K562 (cell line): ENCODE measurements at regions not wholly inside any gene's neighbourhood (a gene's known extent, or its start where the extent isn't known, plus 50 kb on each side); places are given as distances from the start of the nearest gene placed in this dataset.

ENCODE experiments used
- ATAC-seq: fragments of 200-7000 bp; cut with Tn5 transposase; 3 replicates; pipeline ENCODE4 v1.9.1; 2020; ENCODE audit warnings: moderate library complexity
- BruUV-seq: library from RNA; stranded (reverse); fragments of 400-500 nt; replicated peaks from 2 replicates; lab custom pipeline; 2021; lab: Mats Ljungman, UMichigan
- CTCF ChIA-PET: fragments of 300-600 bp; formaldehyde crosslinking; extraction: SDS; loops from one replicate; lab custom pipeline; 2021; ENCODE audit warnings: low intra/inter-chr PET ratio; lab: Yijun Ruan, JAX
- POLR2A ChIA-PET: fragments of 300-600, 350-650 bp; sonication (Branson Sonifier 250); formaldehyde crosslinking; extraction: SDS; loops from one replicate; lab custom pipeline; 2021; ENCODE audit warnings: antibody characterized with exemption, inconsistent platforms; lab: Yijun Ruan, JAX
- DNase-seq, 4 experiments: peaks; one replicate each; pipeline versions ENCODE4 v3.0.0 to v3.0.0-alpha.2; 2011 to 2018; ENCODE audit warnings: low spot score in 3 of 4, mixed read lengths in 3 of 4; ENCODE audit errors: extremely low read depth in 1 of 4
- FAIRE-seq: peaks from 2 replicates; lab custom pipeline; 2011; peaks lifted over from hg19 to GRCh38; lab: Jason Lieb, UNC
- H2AFZ ChIP-seq: 2 replicates; pipeline ENCODE4 v1.6.0; 2011; ENCODE audit warnings: low read depth, low read length, control low read depth, inconsistent platforms
- H3K27ac ChIP-seq: fragments of 200-600 bp; 3 replicates; pipeline ENCODE4 v1.8.0; 2011; ENCODE audit warnings: low read depth, mild to moderate bottlenecking, control low read depth, inconsistent platforms, low read length, moderate library complexity, mixed read lengths; ENCODE audit errors: extremely low read depth
- H3K27me3 ChIP-seq, 2 experiments: fragments of 300-600 bp in 1 of 2; 2 replicates in 1 of 2; 3 replicates in 1 of 2; pipeline versions ENCODE4 v1.6.0 to v1.8.0; 2011; ENCODE audit warnings: inconsistent platforms in 2 of 2, low read length in 2 of 2, mild to moderate bottlenecking in 1 of 2, mixed read lengths in 1 of 2, moderate library complexity in 1 of 2; ENCODE audit not compliant: control insufficient read depth in 2 of 2, insufficient read depth in 2 of 2
- H3K36me3 ChIP-seq: fragments of 300-600 bp; 3 replicates; pipeline ENCODE4 v1.8.0; 2011; ENCODE audit warnings: mild to moderate bottlenecking, low read length, inconsistent platforms; ENCODE audit not compliant: control insufficient read depth, insufficient read depth
- H3K4me1 ChIP-seq, 2 experiments: fragments of 200-600 bp in 1 of 2; replicated peaks in 1 of 2; 2 replicates in 1 of 2; 3 replicates in 1 of 2; pipeline versions ENCODE4 v1.5.1 to v1.8.0; 2011; ENCODE audit warnings: inconsistent platforms in 2 of 2, low read length in 2 of 2, mild to moderate bottlenecking in 1 of 2, mixed read lengths in 1 of 2, moderate library complexity in 1 of 2; ENCODE audit not compliant: control insufficient read depth in 2 of 2, insufficient read depth in 2 of 2
- H3K4me2 ChIP-seq: 2 replicates; pipeline ENCODE4 v1.6.1; 2011; ENCODE audit warnings: low read length, control low read depth, inconsistent platforms, mixed read lengths; ENCODE audit not compliant: insufficient read depth
- H3K4me3 ChIP-seq: fragments of 200-600 bp; sonication (generic), shearing (Covaris generic); 2 replicates; pipeline ENCODE4 v1.5.1; 2016; ENCODE audit warnings: control low read depth, inconsistent platforms
- H3K79me2 ChIP-seq: fragments of 200-600 bp; 3 replicates; pipeline ENCODE4 v1.8.0; 2011; ENCODE audit warnings: low read length, inconsistent platforms; ENCODE audit not compliant: control insufficient read depth, insufficient read depth
- H3K9ac ChIP-seq, 2 experiments: 2 replicates each; pipeline versions ENCODE4 v1.6.0 to v1.6.1; 2011; ENCODE audit warnings: low read depth in 2 of 2, low read length in 2 of 2, control low read depth in 1 of 2, inconsistent platforms in 1 of 2, mild to moderate bottlenecking in 1 of 2, mixed read lengths in 1 of 2; ENCODE audit not compliant: insufficient read depth in 1 of 2
- H3K9me1 ChIP-seq: one replicate; pipeline ENCODE4 v1.6.0; 2011; ENCODE audit warnings: inconsistent platforms, mild to moderate bottlenecking, low read length, moderate library complexity; ENCODE audit not compliant: control insufficient read depth, insufficient read depth
- H3K9me3 ChIP-seq: replicated peaks from 2 replicates; pipeline ENCODE4 v1.5.1; 2011; ENCODE audit warnings: low read depth, low read length, inconsistent platforms; ENCODE audit not compliant: control insufficient read depth, insufficient read depth
- H4K20me1 ChIP-seq: replicated peaks from 2 replicates; pipeline ENCODE4 v1.6.1; 2011; ENCODE audit warnings: low read length, inconsistent platforms, mixed read lengths; ENCODE audit not compliant: control insufficient read depth, insufficient read depth
- AFF4 ChIP-seq: sonication (generic); formaldehyde crosslinking; IDR thresholded peaks from 2 replicates; pipeline ENCODE4 v1.8.0; 2023; ENCODE audit warnings: mild to moderate bottlenecking, missing genetic modification reagents
- BRF2 ChIP-seq: IDR thresholded peaks from 3 replicates; pipeline ENCODE4 v1.6.1; 2011; ENCODE audit warnings: borderline replicate concordance, mild to moderate bottlenecking; ENCODE audit not compliant: insufficient read length, insufficient read depth
- DIDO1 ChIP-seq: fragments of 450-650 bp; IDR thresholded peaks from 2 replicates; pipeline ENCODE4 v1.6.1; 2016; ENCODE audit warnings: low read depth, missing biosample characterization, missing genetic modification characterization
- DPF2 ChIP-seq: fragments of 450-650 bp; IDR thresholded peaks from 2 replicates; pipeline ENCODE4 v1.6.1; 2016
- E2F1 ChIP-seq: sonication (generic); formaldehyde crosslinking; IDR thresholded peaks from 2 replicates; pipeline ENCODE4 v1.8.1; 2023; ENCODE audit warnings: mild to moderate bottlenecking, missing genetic modification reagents, moderate library complexity
- FIP1L1 ChIP-seq: fragments of 200-400 bp; formaldehyde crosslinking; IDR thresholded peaks from 2 replicates; pipeline ENCODE4 v1.6.1; 2018; ENCODE audit warnings: mild to moderate bottlenecking, low read depth, low read length; ENCODE audit not compliant: poor library complexity, severe bottlenecking
- FOSL1 ChIP-seq: fragments of 200-800 bp; sonication (Bioruptor generic); conservative IDR thresholded peaks from 2 replicates; pipeline ENCODE4 v1.6.1; 2016; ENCODE audit warnings: missing genetic modification characterization, missing compliant biosample characterization
- GABPB1 ChIP-seq: sonication (generic); formaldehyde crosslinking; IDR thresholded peaks from 2 replicates; pipeline ENCODE4 v1.8.0; 2022; ENCODE audit warnings: mild to moderate bottlenecking, missing genetic modification reagents
- HCFC1 ChIP-seq: IDR thresholded peaks from 2 replicates; pipeline ENCODE4 v1.6.1; 2012; ENCODE audit warnings: low read depth, low read length, improper control_type of control experiment
- HNRNPUL1 ChIP-seq: fragments of 200-400 bp; formaldehyde crosslinking; IDR thresholded peaks from 2 replicates; pipeline ENCODE4 v1.6.1; 2017; ENCODE audit warnings: low read length
- JUN ChIP-seq, 2 experiments: sonication (generic) in 1 of 2; formaldehyde crosslinking in 1 of 2; IDR thresholded peaks; 2 replicates each; pipeline versions ENCODE4 v1.6.1 to v1.8.0; 2012 to 2022; ENCODE audit warnings: borderline replicate concordance in 2 of 2, mild to moderate bottlenecking in 2 of 2, improper control_type of control experiment in 1 of 2, low read depth in 1 of 2, low read length in 1 of 2, missing genetic modification reagents in 1 of 2
- MTA3 ChIP-seq: fragments of 450-650 bp; formaldehyde crosslinking; IDR thresholded peaks from 2 replicates; pipeline ENCODE4 v1.6.1; 2017; ENCODE audit warnings: mild to moderate bottlenecking, borderline replicate concordance
- PTRF ChIP-seq: fragments of 450-650 bp; IDR thresholded peaks from 2 replicates; pipeline ENCODE4 v1.6.1; 2016; ENCODE audit warnings: mild to moderate bottlenecking, missing genetic modification characterization, missing compliant biosample characterization
- RBM15 ChIP-seq: fragments of 200-400 bp; formaldehyde crosslinking; IDR thresholded peaks from 2 replicates; pipeline ENCODE4 v1.6.1; 2018; ENCODE audit warnings: mild to moderate bottlenecking, low read length, moderate library complexity; ENCODE audit not compliant: insufficient read depth
- SNRNP70 ChIP-seq: fragments of 200-400 bp; formaldehyde crosslinking; optimal IDR thresholded peaks from 2 replicates; pipeline ENCODE3; 2017; ENCODE audit warnings: low read depth, low read length
- TARDBP ChIP-seq: fragments of 450-650 bp; IDR thresholded peaks from 2 replicates; pipeline ENCODE4 v1.6.1; 2016
- TBL1XR1 ChIP-seq, 2 experiments: IDR thresholded peaks; 2 replicates each; pipeline ENCODE4 v1.6.1; 2012; ENCODE audit warnings: improper control_type of control experiment in 2 of 2, low read length in 2 of 2, mild to moderate bottlenecking in 1 of 2
- ZNF133 ChIP-seq: fragments of 250-450 bp; sonication (Bioruptor Pico); IDR thresholded peaks from 2 replicates; pipeline ENCODE4 v1.4.0; 2020; ENCODE audit warnings: mild to moderate bottlenecking
- ZNF79 ChIP-seq: fragments of 250-450 bp; sonication (Bioruptor Pico); IDR thresholded peaks from 2 replicates; pipeline ENCODE4 v1.4.0; 2020; ENCODE audit warnings: low read depth, mild to moderate bottlenecking, moderate library complexity
- ZNF830 ChIP-seq: fragments of 250-450 bp; sonication (Bioruptor Pico); IDR thresholded peaks from 2 replicates; pipeline ENCODE4 v1.5.0; 2021; ENCODE audit warnings: mild to moderate bottlenecking
- in situ Hi-C: fragments of 300-500 bp; cut with MboI; formaldehyde crosslinking; loops from 4 replicates; pipeline ENCODE4 v1.15.0; 2018; ENCODE audit warnings: inconsistent platforms, mixed read lengths
- intact Hi-C: fragments of 100-400 bp; cut with micrococcal nuclease; formaldehyde crosslinking; loops from 2 replicates; pipeline ENCODE4 v1.14.2; 2022

DNA sequence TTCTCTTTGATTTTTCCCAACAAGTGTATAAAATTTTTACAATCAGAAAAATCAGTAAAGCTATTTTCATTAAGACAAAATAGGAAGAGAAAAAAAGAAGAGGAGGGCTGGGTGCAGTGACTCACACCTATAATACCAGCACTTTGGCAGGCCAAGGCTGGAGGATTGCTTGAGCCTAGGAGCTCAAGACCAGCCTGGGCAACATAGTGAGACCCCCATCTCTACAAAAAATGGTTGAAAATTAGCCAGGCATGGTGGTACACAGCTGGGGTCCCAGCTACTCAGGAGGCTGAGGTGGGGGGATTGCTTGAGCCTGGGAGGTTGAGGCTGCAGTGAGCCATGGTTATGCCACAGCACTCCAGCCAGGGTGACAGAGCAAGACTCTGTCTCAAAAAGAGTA lies 172.3 kb downstream of the AKR1D1 start:
- Histone ChIP-seq H3K4me1 (peaks cover 0 to 12% of the 10 kb centered on the region in 2 experiments; a peak in 2 of 5 replicates), H3K9me1 (no peaks in the 10 kb centered on the region), H3K36me3 (no peaks in the 10 kb centered on the region), H3K27ac (no peak overlapping the region), H3K79me2 (no peaks in the 10 kb centered on the region), H3K4me3 (no peak overlapping the region), H3K27me3 (no peaks in the 10 kb centered on the region), H3K9me3 (peaks cover 6% of the 10 kb centered on the region), H3K9ac (no peak overlapping the region), H4K20me1 (no peaks in the 10 kb centered on the region), H3K4me2 (no peak overlapping the region), H2AFZ (no peak overlapping the region)
- intact Hi-C loops (no loop called here), in situ Hi-C loops (no loop called here)
- ChIA-PET CTCF (no interaction called here), POLR2A (interaction anchor here (0.8 kb wide), 1 partner anchor 18 kb away, joined by 3 read pairs; no protein-coding TSS in a partner anchor)
- TF ChIP-seq TARDBP, result no peak
- TF ChIP-seq JUN (IDR thresholded peaks at IDR 0.05; ENCODE audit: borderline replicate concordance, low read depth, low read length), result no peak
- TF ChIP-seq JUN (CRISPR knock-in tag; IDR thresholded peaks at IDR 0.05; ENCODE audit: borderline replicate concordance), result no peak
- no peak for TF ChIP-seq FIP1L1
- TF ChIP-seq E2F1, result no peak
- no peak for TF ChIP-seq PTRF (tag)
- no peak for TF ChIP-seq ZNF133 (CRISPR knock-in tag)
- TF ChIP-seq SNRNP70, result no peak
- no peak for TF ChIP-seq DPF2
- TF ChIP-seq MTA3, result no peak
- TF ChIP-seq HNRNPUL1, result no peak
- no peak for TF ChIP-seq FOSL1 (tag)
- no peak for TF ChIP-seq ZNF830 (CRISPR knock-in tag)
- TF ChIP-seq AFF4 (CRISPR knock-in tag), result no peak
- no peak for TF ChIP-seq TBL1XR1 (IDR thresholded peaks at IDR 0.05; ENCODE audit: low read length in 2 of 2)
- TF ChIP-seq GABPB1 (CRISPR knock-in tag), result no peak
- no peak for TF ChIP-seq DIDO1 (tag)
- no peak for TF ChIP-seq HCFC1
- TF ChIP-seq BRF2, result no peak
- no peak for TF ChIP-seq RBM15
- no peak for TF ChIP-seq ZNF79
- no peak for FAIRE-seq
- no TSS peak for BruUV-seq
- no peak for DNase-seq
- ATAC-seq, result no peak
